Kidney tubule cell (primary cell): ENCODE measurements at regions not wholly inside any gene's neighbourhood (a gene's known extent, or its start where the extent isn't known, plus 50 kb on each side); places are given as distances from the start of the nearest gene placed in this dataset.

Source experiments
- DNase-seq: peaks from one replicate; pipeline ENCODE4 v3.0.0-alpha.2; 2018; ENCODE audit warnings: low spot score

DNA sequence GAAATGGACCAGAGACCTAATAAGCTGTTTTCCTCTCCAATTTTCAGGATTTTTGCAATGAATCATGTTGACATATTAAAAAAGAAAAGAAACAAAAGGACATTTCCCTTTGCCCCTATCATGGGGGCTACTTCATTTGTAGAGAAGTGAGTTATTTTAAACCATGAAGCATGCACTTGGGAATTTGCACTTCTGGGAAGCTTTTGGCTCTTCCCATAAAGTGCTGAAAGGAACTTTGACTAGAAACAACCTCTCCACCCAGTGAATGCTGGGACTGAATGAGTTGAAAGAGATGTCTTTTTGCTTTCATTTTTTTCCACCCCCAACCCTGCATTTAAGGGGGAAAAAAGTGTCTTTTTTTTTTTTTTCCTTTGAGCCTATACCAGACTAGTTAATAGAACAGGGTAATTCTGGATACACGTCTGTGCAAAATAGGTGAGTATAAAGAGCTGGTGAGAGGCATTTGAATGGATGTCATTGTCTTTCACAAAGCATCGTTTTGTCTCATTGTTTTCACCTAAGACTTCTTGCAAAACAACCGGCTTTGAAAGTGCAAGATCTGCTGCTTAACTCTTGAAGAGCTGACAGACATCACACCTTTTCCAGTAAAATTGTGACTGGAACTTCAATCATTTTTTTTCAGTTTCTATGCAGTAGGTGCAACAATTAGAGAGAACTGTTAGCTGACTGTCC, 138.7 kb upstream of the BACH2 start:
- no peak for DNase-seq

DNA sequence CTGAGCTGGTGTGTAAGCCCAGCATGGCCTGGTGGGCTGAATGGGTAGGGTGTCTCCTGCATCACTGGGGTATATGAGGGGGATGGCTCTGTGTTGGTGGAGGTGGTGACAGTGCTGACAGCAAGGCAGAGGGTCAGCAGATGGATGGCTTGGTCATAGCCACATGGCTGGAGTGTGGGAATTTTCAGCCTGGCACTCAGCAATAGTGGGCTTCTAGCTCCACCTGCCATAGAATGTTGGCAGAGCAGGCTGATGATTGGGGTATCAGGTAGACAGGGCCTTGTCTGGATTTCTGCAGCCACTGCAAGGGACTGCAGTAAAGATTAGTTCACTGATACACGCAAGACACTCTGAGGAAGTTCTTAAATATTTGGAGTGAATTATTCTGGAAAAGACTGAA, 137.5 kb upstream of the BACH2 start:
- DNase-seq, result no peak

- no peak for DNase-seq
Measured at GRCh38 chr6:90432937-90433336, 136.3 kb upstream of the BACH2 start.

GRCh38 chr6:90432041-90432775, 135.6 kb upstream of the BACH2 start:
- no peak for DNase-seq

DNA sequence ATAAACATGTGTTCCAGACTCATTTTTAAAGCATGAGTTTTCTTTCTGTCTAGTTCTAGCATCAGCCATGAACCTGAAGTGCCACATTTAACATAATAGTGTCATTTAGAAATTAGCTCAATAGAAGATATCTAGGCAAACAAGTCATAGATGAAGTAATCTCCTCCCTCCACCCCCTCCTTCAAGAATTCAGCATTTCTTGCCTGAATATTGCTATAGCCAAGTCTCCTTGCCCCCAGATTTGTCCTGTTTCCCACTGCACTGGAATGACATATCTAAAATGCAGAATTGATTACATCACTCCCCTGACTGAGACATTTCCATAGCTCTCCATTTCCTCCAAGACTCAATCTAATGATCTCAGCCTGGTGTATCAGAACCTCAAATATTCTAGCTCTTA, 134.9 kb upstream of the BACH2 start:
- DNase-seq, result peak; percentile 63

- DNase-seq, result no peak
Measured at GRCh38 chr6:90429713-90430112, 133.1 kb upstream of the BACH2 start.

- no peak for DNase-seq
Measured at GRCh38 chr6:90428514-90428913, 131.9 kb upstream of the BACH2 start.

DNA sequence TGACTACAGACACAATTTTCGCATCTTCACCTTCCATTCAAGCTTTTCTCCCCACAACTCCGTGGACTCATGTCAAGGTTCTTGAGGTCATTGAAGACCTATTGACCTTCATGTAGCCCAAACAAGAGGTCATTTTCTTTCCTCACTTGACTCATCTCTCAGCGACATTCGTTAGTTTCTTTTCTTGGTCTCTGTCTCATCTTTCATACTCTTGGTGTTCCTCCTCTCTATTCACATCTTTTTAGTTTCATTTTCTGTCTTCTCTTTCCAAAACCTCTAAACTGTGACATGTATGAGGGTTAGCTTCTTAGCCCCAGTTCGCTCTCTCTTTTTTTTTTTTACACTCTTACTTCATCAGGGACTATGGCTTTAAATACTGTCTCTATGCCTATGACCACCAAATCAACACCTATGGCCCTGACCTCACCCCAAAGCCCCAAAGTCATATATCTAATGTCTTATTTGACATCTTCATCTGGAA, 128.6 kb upstream of the BACH2 start:
- no peak for DNase-seq

- DNase-seq, result no peak
Measured at GRCh38 chr6:90424580-90424979, 127.9 kb upstream of the BACH2 start.

DNA sequence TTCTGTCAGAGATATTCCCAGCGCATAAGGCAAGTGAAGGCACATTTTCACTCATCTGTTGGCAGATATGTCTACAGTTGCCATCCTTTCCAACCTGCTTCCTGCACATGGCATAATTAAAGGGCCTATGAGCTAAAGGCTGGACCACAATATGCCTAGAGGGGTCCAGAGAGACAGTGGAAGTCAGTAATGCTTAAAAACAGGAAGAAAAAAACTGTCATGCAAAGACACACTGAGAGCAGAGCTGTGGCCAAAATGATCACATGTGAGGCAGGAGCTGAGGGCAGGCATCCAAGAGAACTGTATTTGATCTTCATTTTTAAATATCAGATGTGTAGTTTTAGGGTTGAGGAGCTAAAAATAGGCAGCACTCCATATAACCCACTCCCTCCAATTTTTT, 125.0 kb upstream of the BACH2 start:
- DNase-seq, result no peak

DNA sequence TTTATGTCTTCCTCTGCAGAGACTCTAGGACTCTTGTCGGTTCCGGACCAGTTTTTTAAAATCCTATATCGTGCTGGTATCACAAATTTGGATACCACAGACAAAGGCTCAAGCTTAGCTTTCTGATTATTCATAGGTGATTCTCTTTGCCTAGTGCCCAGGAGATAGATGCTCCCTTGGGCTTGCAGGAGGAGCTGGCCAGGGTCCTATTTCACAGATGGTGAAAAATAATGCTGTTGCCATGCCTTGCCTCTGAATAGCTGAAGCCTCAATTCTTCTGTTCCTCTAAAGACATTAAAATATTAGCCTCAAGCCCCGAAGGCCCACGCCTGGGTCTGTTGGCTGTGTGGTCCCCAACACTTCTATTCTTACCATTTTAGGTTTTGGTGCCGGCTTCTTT, 123.9 kb upstream of the BACH2 start:
- DNase-seq, result no peak

DNA sequence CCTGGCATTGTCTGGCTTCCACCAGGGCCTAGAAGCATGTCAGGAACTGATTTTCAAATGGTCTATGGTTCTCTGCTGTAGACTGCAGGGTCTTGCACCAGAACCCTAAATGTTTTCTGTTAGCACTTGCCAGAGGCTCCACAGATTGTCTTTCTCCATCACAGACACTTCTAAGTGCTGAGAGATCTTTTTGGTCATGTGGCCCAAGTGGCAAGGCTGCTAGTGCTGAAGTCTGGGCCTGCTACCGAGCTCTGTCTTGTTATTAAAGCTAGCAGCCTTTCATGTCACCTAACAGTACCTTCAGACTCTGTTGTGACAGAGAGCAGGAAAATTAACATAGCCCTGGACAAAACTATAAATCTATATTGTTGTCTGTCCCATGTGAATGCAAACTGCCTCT, 120.7 kb upstream of the BACH2 start:
- no peak for DNase-seq

DNA sequence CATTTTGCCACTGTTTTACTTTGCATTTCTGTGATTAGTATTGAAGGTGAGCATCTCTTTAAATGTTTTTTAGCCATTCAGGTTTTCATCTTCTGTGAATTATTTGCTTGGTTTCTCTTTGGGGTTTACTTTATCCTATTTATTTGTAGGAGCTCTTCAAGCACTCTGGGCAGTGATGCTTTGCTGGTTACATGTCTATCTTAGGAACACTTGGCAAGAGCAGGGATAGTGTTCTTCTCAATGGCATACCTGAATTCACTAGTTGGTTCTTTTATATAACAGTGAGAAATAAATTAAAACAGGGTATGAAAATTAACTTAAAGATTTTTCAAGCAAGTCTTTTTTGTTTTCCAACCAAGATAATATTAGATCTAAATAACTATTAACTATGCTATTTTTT, 119.7 kb upstream of the BACH2 start:
- DNase-seq, result no peak

DNA sequence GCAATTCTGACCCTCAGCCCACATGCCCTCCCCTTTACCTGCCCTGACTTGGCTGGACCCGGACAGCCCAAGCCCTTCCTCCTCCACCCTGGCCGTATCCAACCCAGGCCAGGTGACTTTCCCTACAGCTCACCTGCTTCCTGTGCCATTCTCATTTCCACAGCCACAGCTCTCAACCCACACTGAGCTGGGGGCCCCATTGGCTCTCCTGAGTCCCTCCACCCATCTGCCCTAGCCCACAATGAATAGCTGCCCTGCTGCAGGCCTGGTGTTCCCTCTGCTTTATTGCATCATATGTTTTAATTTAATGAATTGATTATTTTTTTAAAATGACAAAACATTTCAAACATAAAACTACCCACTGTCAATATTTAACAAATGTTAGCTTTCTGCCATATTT, 118.5 kb upstream of the BACH2 start:
- DNase-seq, result no peak

- no peak for DNase-seq
Measured at GRCh38 chr6:90414352-90414751, 117.7 kb upstream of the BACH2 start.

DNA sequence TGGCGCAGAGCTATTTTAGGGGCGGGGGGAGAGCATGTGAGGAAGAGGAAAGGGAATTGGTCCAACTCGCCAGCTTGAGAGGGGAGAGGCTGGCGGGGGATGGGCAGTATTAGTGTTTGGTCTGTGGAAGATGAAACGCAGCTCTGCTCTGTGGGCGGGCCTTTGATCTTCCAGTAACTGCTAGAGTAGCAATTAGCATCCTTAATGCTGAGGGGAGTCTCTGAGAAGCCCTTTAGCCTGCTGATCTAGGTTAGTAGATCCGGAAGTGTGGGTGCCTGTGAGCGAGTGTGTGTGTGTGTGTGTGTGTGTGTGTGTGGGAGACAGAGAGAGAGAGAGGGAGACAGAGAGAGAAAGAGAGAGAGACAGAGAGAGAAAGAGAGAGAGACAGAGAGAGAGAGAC, 117.2 kb upstream of the BACH2 start:
- DNase-seq, result peak; percentile 30

DNA sequence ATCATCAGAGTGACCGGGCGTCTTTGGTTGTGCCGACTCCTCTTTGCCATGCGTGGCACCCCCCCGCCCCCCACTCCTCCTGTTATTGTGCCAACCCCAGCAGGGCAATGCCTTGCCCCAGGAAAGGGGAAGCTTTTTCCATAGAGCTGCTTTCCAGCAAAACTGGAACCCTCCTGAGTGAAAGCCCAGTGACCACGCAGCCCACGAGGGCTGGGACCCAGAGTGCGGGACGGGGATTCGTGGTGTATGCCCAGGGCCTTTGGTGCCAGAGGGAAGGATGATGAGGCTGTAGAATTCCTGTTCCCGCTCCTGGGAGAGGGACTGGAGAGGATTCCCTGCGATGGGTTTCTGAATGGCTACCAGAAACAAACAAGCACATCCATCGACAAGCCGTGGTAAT, 116.8 kb upstream of the BACH2 start:
- DNase-seq, result no peak

DNA sequence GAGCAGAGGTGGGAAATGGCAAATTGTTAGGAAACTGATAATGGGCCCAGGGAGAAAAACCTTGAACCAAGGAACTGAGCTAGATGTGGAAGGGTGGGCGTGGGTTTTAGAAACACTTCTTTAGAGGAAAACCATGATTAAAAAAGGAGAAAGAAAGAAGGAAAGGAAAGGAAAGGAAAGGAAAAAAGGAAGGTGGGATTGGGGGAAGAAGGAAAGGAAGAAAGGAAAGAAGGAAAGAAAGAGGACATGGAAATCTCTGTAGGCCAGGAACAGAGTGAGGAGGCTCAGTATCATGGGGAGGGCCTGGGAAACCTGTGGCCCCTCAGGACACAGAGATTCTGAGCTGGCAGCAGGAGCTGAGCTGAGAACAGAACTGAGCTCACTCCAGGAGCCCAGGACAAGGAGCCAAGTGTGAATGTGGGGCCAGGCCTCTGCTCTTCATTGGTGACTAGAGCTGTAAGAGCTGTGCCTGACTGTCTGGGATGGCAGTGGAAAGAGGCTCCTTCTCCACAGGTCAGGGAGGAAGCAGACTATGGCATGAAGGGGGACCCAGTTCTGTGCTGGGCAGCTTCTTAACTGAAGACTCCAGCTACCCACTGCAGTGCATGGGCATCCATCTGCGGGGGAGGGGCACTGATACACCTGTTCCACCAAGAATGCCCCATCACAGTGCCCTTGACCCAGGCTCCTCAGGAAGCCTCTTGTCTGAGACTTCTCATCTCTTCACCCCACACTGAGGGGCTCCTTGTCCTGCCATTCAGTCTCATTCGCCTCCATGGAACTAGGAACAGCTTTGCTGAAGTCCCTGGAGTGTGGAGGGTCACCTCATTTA, 116.1 kb upstream of the BACH2 start:
- DNase-seq, result no peak

DNA sequence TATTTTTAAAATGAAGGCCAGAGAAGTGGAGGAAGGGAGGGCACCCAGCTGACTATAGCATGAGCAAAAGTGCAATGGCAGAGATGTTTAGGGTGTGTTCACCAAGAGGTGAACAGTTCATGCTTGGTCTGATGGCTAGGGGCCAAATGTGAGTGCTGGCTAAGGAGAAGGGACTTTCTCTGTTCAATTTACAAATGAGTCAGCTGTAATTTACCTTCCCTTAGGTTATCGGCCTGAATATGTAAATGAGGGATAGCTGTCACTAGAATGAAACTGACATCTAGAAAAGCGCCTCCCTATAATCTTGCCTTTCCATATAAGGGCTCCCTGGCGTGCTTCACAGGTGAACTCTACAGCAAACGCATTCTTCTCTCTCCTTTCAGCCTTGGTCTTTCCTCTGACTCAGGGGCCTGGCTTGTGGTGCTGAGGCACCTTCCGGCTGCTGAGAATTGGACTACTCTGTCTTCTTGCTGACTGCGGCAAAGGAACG, 114.7 kb upstream of the BACH2 start:
- peak; percentile 90 for DNase-seq

GRCh38 chr6:90409700-90410099, 113.1 kb upstream of the BACH2 start:
- no peak for DNase-seq

DNA sequence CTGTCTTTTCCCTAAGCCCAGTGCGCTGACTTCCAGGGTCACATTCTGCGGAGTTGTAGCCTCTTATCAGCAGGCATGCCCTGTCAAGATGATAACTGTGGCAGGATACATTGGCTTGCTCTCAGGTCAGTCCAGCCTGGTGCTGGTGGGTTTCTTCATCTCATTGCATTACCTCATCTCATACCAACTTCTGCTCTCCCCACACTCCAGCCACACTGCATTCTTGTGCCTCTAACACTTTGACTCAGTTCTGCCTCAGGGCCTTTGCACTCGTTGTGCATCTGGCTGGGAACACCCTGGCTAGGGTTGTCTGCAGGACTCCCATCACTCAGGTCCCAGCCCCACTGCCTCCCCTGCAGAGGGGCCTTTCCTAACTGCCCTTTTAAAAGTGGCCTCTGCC, 110.3 kb upstream of the BACH2 start:
- DNase-seq, result peak; percentile 30

DNA sequence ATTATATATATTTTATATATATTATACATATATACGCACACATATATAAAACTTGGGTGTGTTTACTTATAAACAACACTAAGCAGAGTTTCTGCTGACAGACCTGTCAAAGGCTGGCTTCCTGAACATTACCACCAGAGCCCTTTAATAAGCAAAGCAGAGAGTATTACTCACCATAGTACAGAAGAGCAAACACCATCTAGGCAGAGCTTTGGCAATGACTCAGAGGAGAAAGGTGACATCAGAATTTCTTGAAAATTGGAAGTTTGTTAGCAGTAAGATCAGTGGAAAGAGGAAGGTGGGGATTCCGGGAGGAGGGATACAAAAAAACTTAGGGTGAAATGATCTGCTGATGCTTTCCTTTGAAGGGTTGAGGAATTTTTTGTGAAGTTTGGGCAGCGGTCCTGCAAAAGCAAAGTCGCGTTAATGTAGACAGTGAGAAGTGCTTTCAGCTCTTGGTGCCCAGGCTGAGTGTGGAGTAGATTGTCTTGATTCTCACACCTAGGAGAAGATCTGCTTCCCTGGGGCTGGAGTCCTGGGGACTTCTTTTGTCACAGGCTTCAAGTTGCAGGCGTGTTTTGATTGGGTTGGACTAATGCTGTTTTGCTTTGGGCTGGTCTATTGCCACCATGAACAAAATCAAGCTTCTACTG, 109.6 kb upstream of the BACH2 start:
- peak; percentile 90 for DNase-seq
